ENCODE measurements at regions not wholly inside any gene's neighbourhood (a gene's known extent, or its start where the extent isn't known, plus 50 kb on each side); places are given as distances from the start of the nearest gene placed in this dataset.

- TF ChIP-seq ZSCAN5A (CRISPR knock-in tag; IDR thresholded peaks at IDR 0.05; ENCODE audit: borderline replicate concordance) (no peak), HNF4G (IDR thresholded peaks at IDR 0.05; ENCODE audit: borderline replicate concordance, low read depth, low read length) (no peak), HNF4G (CRISPR knock-in tag; IDR thresholded peaks at IDR 0.05; ENCODE audit: borderline replicate concordance, low read depth) (no peak), ZNF569 (CRISPR knock-in tag; IDR thresholded peaks at IDR 0.05; ENCODE audit: borderline replicate concordance) (no peak), ZBTB43 (CRISPR knock-in tag; conservative IDR thresholded peaks at IDR 0.05) (no peak)
- TF ChIP-seq, protein P1, sequence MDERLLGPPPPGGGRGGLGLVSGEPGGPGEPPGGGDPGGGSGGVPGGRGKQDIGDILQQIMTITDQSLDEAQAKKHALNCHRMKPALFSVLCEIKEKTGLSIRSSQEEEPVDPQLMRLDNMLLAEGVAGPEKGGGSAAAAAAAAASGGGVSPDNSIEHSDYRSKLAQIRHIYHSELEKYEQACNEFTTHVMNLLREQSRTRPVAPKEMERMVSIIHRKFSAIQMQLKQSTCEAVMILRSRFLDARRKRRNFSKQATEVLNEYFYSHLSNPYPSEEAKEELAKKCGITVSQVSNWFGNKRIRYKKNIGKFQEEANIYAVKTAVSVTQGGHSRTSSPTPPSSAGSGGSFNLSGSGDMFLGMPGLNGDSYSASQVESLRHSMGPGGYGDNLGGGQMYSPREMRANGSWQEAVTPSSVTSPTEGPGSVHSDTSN (CRISPR knock-in tag; IDR thresholded peaks at IDR 0.05): no peak
Measured at GRCh38 chrX:138791551-138791950, 80.0 kb upstream of the FGF13 start (continued).

DNA sequence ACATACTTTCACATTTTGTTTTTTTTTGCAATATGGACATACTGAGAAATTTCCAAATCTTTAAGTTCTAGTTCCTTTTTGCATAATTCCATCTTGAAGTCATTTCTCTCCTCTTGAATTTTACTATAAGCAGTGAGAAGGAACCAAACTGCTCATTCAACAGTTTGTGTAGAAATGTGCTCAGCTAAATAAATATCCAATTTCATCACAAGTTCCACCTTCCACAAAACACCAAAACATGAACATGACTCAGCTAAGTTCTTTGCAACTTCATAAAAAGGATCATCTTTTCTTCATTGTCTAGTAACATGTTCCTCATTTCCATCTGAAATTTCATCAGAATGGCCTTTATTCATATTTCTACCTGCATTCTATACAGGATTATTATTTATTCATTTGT is 77.3 kb upstream of the FGF13 start:
- H3K4me2 ChIP-seq (ENCODE audit: low read depth, low read length): no peak overlapping the region
- no peak overlapping the region for H3K4me3 ChIP-seq (replicated peaks in 1 of 3; ENCODE audit: insufficient read depth in 1 of 3, low read depth in 2 of 3, low read length in 3 of 3)
- ChIA-PET CTCF (ENCODE audit: low intra/inter-chr PET ratio, low total read pairs) (no interaction called here), POLR2A (no interaction called here)
- FAIRE-seq: no peak
- no peaks in the 10 kb centered on the region for H3K27me3 ChIP-seq (ENCODE audit: control insufficient read depth in 1 of 2, insufficient read depth in 2 of 2, low read length in 2 of 2)
- intact Hi-C loops (cut with micrococcal nuclease; ENCODE audit: unreplicated experiment): no loop called here
- H4K20me1 ChIP-seq (ENCODE audit: insufficient read depth, low read length): no peaks in the 10 kb centered on the region
- no peak overlapping the region for H3K27ac ChIP-seq (ENCODE audit: extremely low read length, insufficient read depth, low read length)
- no peaks in the 10 kb centered on the region for H3K36me3 ChIP-seq (replicated peaks in 1 of 2; ENCODE audit: control insufficient read depth in 1 of 2, insufficient read depth in 2 of 2, low read length in 2 of 2)
- no peak overlapping the region for H2AFZ ChIP-seq (ENCODE audit: low read length)
- no peak for TF ChIP-seq MED13 (CRISPR knock-in tag; IDR thresholded peaks at IDR 0.05)
- TF ChIP-seq HOXA5 (CRISPR knock-in tag; IDR thresholded peaks at IDR 0.05): no peak
- no peak for TF ChIP-seq ZNF282 (IDR thresholded peaks at IDR 0.05; ENCODE audit: partially characterized antibody)
- no peak for TF ChIP-seq ZNF597 (CRISPR knock-in tag; IDR thresholded peaks at IDR 0.05)
- no peak for TF ChIP-seq ZNF883 (CRISPR knock-in tag; IDR thresholded peaks at IDR 0.05; ENCODE audit: not compliant biosample characterization)
- TF ChIP-seq, protein P2, sequence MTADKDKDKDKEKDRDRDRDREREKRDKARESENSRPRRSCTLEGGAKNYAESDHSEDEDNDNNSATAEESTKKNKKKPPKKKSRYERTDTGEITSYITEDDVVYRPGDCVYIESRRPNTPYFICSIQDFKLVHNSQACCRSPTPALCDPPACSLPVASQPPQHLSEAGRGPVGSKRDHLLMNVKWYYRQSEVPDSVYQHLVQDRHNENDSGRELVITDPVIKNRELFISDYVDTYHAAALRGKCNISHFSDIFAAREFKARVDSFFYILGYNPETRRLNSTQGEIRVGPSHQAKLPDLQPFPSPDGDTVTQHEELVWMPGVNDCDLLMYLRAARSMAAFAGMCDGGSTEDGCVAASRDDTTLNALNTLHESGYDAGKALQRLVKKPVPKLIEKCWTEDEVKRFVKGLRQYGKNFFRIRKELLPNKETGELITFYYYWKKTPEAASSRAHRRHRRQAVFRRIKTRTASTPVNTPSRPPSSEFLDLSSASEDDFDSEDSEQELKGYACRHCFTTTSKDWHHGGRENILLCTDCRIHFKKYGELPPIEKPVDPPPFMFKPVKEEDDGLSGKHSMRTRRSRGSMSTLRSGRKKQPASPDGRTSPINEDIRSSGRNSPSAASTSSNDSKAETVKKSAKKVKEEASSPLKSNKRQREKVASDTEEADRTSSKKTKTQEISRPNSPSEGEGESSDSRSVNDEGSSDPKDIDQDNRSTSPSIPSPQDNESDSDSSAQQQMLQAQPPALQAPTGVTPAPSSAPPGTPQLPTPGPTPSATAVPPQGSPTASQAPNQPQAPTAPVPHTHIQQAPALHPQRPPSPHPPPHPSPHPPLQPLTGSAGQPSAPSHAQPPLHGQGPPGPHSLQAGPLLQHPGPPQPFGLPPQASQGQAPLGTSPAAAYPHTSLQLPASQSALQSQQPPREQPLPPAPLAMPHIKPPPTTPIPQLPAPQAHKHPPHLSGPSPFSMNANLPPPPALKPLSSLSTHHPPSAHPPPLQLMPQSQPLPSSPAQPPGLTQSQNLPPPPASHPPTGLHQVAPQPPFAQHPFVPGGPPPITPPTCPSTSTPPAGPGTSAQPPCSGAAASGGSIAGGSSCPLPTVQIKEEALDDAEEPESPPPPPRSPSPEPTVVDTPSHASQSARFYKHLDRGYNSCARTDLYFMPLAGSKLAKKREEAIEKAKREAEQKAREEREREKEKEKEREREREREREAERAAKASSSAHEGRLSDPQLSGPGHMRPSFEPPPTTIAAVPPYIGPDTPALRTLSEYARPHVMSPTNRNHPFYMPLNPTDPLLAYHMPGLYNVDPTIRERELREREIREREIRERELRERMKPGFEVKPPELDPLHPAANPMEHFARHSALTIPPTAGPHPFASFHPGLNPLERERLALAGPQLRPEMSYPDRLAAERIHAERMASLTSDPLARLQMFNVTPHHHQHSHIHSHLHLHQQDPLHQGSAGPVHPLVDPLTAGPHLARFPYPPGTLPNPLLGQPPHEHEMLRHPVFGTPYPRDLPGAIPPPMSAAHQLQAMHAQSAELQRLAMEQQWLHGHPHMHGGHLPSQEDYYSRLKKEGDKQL (CRISPR knock-in tag; IDR thresholded peaks at IDR 0.05; ENCODE audit: low read depth): no peak
- no peak for TF ChIP-seq KMT2A (CRISPR knock-in tag; IDR thresholded peaks at IDR 0.05)
- DNase-seq (ENCODE audit: low spot score): no peak
- no peaks in the 10 kb centered on the region for H3K79me2 ChIP-seq (ENCODE audit: insufficient read depth, low read length)
- no peaks in the 10 kb centered on the region for H3K4me1 ChIP-seq (ENCODE audit: insufficient read depth, low read length)
- no peak for ATAC-seq
- BruUV-seq (replicated peaks): no TSS peak
- no peaks in the 10 kb centered on the region for H3K9me3 ChIP-seq (ENCODE audit: low read length)
- H3K9ac ChIP-seq (ENCODE audit: insufficient read depth, low read depth, low read length): no peak overlapping the region
- in situ Hi-C loops (cut with HindIII; ENCODE audit: extremely low pct_ligation_motif_present, low pct_unique_long_range_greater_than_20kb): no loop called here

Measured in HepG2 (cell line).